H1 (cell line): ENCODE measurements at regions not wholly inside any gene's neighbourhood (a gene's known extent, or its start where the extent isn't known, plus 50 kb on each side); places are given as distances from the start of the nearest gene placed in this dataset.

ENCODE experiments used
- CTCF ChIA-PET: fragments of 300-600 bp; sonication (Branson Sonifier 250); formaldehyde crosslinking; loops from one replicate; lab custom pipeline; 2021; ENCODE audit not compliant: partially characterized antibody; lab: Charles Lee
- POLR2A ChIA-PET: fragments of 300-600 bp; sonication (Branson Sonifier 250); formaldehyde crosslinking; loops from one replicate; lab custom pipeline; 2021; ENCODE audit warnings: inconsistent platforms; ENCODE audit not compliant: partially characterized antibody; lab: Charles Lee
- DNase-seq, 2 experiments: peaks; one replicate each; pipeline versions ENCODE4 v3.0.0 to v3.0.0-alpha.2; 2010 to 2022; ENCODE audit warnings: low spot score in 2 of 2, low read depth in 1 of 2, mixed read lengths in 1 of 2
- FAIRE-seq: peaks from 2 replicates; lab custom pipeline; 2011; peaks lifted over from hg19 to GRCh38; lab: Jason Lieb, UNC
- H2AFZ ChIP-seq: 2 replicates; pipeline ENCODE4 v1.8.1; 2012; ENCODE audit warnings: low read length, inconsistent platforms
- H2AK5ac ChIP-seq: 2 replicates; pipeline ENCODE4 v1.6.1; 2013; ENCODE audit warnings: low read depth, low read length
- H2BK120ac ChIP-seq: replicated peaks from 2 replicates; pipeline ENCODE3; 2013; ENCODE audit warnings: low read depth, low read length, inconsistent platforms
- H2BK12ac ChIP-seq: 2 replicates; pipeline ENCODE4 v1.6.1; 2013; ENCODE audit warnings: low read depth, low read length
- H2BK15ac ChIP-seq: 2 replicates; pipeline ENCODE4 v1.6.1; 2013; ENCODE audit warnings: low read length
- H2BK20ac ChIP-seq: 2 replicates; pipeline ENCODE4 v1.6.1; 2013; ENCODE audit warnings: low read length
- H2BK5ac ChIP-seq: 2 replicates; pipeline ENCODE4 v1.6.1; 2013; ENCODE audit warnings: low read depth, low read length
- H3K14ac ChIP-seq: 2 replicates; pipeline ENCODE4 v1.6.1; 2013; ENCODE audit warnings: inconsistent platforms; ENCODE audit not compliant: insufficient read length
- H3K18ac ChIP-seq: 2 replicates; pipeline ENCODE4 v1.6.1; 2013; ENCODE audit warnings: low read length; ENCODE audit errors: extremely low read depth
- H3K23ac ChIP-seq: 2 replicates; pipeline ENCODE4 v1.6.1; 2013; ENCODE audit warnings: inconsistent platforms; ENCODE audit not compliant: insufficient read length
- H3K23me2 ChIP-seq: 2 replicates; pipeline ENCODE4 v1.6.1; 2013; ENCODE audit warnings: low read depth, low read length
- H3K27ac ChIP-seq: 2 replicates; pipeline ENCODE4 v1.6.1; 2011; ENCODE audit warnings: low read depth, low read length, inconsistent platforms
- H3K27me3 ChIP-seq, 4 experiments: replicated peaks in 1 of 4; 1 replicate in 1 of 4; 2 replicates in 3 of 4; pipeline versions ENCODE4 v1.6.1 to v1.8.1; 2011 to 2013; ENCODE audit warnings: low read length in 3 of 4, mild to moderate bottlenecking in 3 of 4, inconsistent platforms in 2 of 4, mixed read lengths in 2 of 4, moderate library complexity in 1 of 4; ENCODE audit not compliant: control insufficient read depth in 3 of 4, insufficient read depth in 3 of 4; ENCODE audit errors: extremely low read depth in 1 of 4
- H3K36me3 ChIP-seq, 4 experiments: 2 replicates each; pipeline versions ENCODE4 v1.6.1 to v1.8.1; 2011 to 2013; ENCODE audit warnings: mild to moderate bottlenecking in 4 of 4, low read length in 3 of 4, moderate library complexity in 2 of 4, control low read depth in 1 of 4, inconsistent platforms in 1 of 4; ENCODE audit not compliant: insufficient read depth in 4 of 4, control insufficient read depth in 2 of 4
- H3K4ac ChIP-seq: replicated peaks from 2 replicates; pipeline ENCODE3; 2013; ENCODE audit warnings: low read length, low read depth, mixed read lengths, inconsistent platforms; ENCODE audit not compliant: insufficient read length
- H3K4me1 ChIP-seq, 4 experiments: replicated peaks in 1 of 4; 1 replicate in 1 of 4; 2 replicates in 3 of 4; pipeline versions ENCODE4 v1.6.1 to v1.8.1; 2011 to 2013; ENCODE audit warnings: low read length in 3 of 4, inconsistent platforms in 2 of 4, mixed read lengths in 1 of 4; ENCODE audit not compliant: insufficient read depth in 4 of 4, control insufficient read depth in 3 of 4
- H3K4me2 ChIP-seq, 2 experiments: 2 replicates each; pipeline versions ENCODE4 v1.6.1 to v1.8.1; 2011 to 2013; ENCODE audit warnings: low read depth in 2 of 2, low read length in 2 of 2, control low read depth in 1 of 2, inconsistent platforms in 1 of 2, mild to moderate bottlenecking in 1 of 2; ENCODE audit not compliant: insufficient read depth in 1 of 2
- H3K4me3 ChIP-seq, 4 experiments: fragments of 200-600, 300-600 bp in 1 of 4; sonication (generic), shearing (Covaris generic), sonication (Bioruptor Twin) in 1 of 4; 2 replicates each; pipeline versions ENCODE4 v1.5.1 to v1.8.1; 2011 to 2016; ENCODE audit warnings: low read length in 4 of 4, low read depth in 3 of 4, control low read depth in 2 of 4, inconsistent platforms in 2 of 4, mild to moderate bottlenecking in 2 of 4, mixed read lengths in 1 of 4, moderate library complexity in 1 of 4; ENCODE audit not compliant: insufficient read depth in 2 of 4; ENCODE audit errors: extremely low read depth in 1 of 4
- H3K56ac ChIP-seq: replicated peaks from 2 replicates; pipeline ENCODE3; 2013; ENCODE audit warnings: low read depth, mild to moderate bottlenecking, mixed read lengths, low read length, inconsistent platforms; ENCODE audit not compliant: insufficient read length
- H3K79me1 ChIP-seq: 2 replicates; pipeline ENCODE4 v1.6.1; 2013; ENCODE audit warnings: low read depth, low read length, control low read depth
- H3K79me2 ChIP-seq, 2 experiments: 2 replicates each; pipeline versions ENCODE4 v1.6.1 to v1.8.1; 2012 to 2013; ENCODE audit warnings: low read length in 2 of 2, mild to moderate bottlenecking in 2 of 2, inconsistent platforms in 1 of 2; ENCODE audit not compliant: insufficient read depth in 2 of 2, control insufficient read depth in 1 of 2
- H3K9ac ChIP-seq, 4 experiments: replicated peaks in 1 of 4; 1 replicate in 1 of 4; 2 replicates in 3 of 4; pipeline versions ENCODE4 v1.6.1 to v1.8.1; 2011 to 2013; ENCODE audit warnings: low read depth in 3 of 4, low read length in 3 of 4, control low read depth in 2 of 4, mild to moderate bottlenecking in 2 of 4, moderate library complexity in 2 of 4, inconsistent platforms in 1 of 4; ENCODE audit errors: extremely low read depth in 1 of 4
- H3K9me3 ChIP-seq, 2 experiments: 2 replicates each; pipeline versions ENCODE4 v1.6.1 to v1.8.1; 2012 to 2013; ENCODE audit warnings: mild to moderate bottlenecking in 2 of 2, moderate library complexity in 2 of 2, control low read depth in 1 of 2, inconsistent platforms in 1 of 2, low read depth in 1 of 2, low read length in 1 of 2, mixed read lengths in 1 of 2; ENCODE audit not compliant: insufficient read depth in 2 of 2
- H4K20me1 ChIP-seq, 2 experiments: replicated peaks in 1 of 2; 2 replicates each; pipeline versions ENCODE3 to v1.8.1; 2011 to 2013; ENCODE audit warnings: inconsistent platforms in 2 of 2, low read length in 2 of 2, mild to moderate bottlenecking in 1 of 2; ENCODE audit not compliant: insufficient read depth in 2 of 2, control insufficient read depth in 1 of 2
- H4K5ac ChIP-seq: 2 replicates; pipeline ENCODE4 v1.6.1; 2013; ENCODE audit warnings: low read length, low read depth, mixed read lengths, inconsistent platforms; ENCODE audit not compliant: insufficient read length
- H4K8ac ChIP-seq: 2 replicates; pipeline ENCODE4 v1.8.0; 2013; ENCODE audit warnings: mild to moderate bottlenecking, moderate library complexity, low read length, inconsistent platforms; ENCODE audit not compliant: insufficient read depth; ENCODE audit errors: extremely low read depth
- H4K91ac ChIP-seq: replicated peaks from 2 replicates; pipeline ENCODE3; 2013; ENCODE audit warnings: low read length, mixed read lengths, inconsistent platforms; ENCODE audit not compliant: insufficient read length
- CHD7 ChIP-seq: fragments of 300-600 bp; sonication (generic); IDR thresholded peaks from 2 replicates; pipeline ENCODE4 v1.7.1; 2012; ENCODE audit warnings: low read length, moderate library complexity, mild to moderate bottlenecking, inconsistent platforms; ENCODE audit not compliant: insufficient replicate concordance
- POLR2A ChIP-seq, 2 experiments: IDR thresholded peaks; 1 replicate in 1 of 2; 2 replicates in 1 of 2; pipeline ENCODE4 v1.6.1; 2011; ENCODE audit warnings: low read depth in 2 of 2, low read length in 2 of 2, mild to moderate bottlenecking in 2 of 2; ENCODE audit errors: control extremely low read depth in 1 of 2

DNA sequence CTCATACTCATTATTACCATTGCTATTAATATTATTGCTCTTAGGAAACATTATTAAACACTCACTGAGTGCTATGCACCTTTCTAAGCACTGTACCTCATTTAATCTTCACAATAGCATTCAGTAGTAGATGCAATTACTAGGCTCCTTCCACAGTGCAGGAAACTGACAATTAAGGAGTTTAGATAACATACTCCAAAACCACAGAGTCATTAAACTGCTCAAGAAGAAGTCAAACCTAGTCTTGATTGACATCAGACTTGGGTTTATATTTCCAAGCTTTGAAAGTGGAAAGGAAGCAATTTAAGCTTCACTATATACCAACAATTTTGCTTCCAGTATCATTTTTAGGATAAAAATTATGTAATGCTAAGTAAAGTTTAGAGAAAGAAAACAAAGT, 490.1 kb upstream of the ARRDC4 start:
- Histone ChIP-seq H3K4me3 (no peak overlapping the region), H3K56ac (no peak overlapping the region), H2BK20ac (no peak overlapping the region), H4K91ac (no peak overlapping the region), H2BK12ac (no peak overlapping the region), H4K8ac (no peak overlapping the region), H3K27me3 (no peaks in the 10 kb centered on the region), H3K4me1 (no peaks in the 10 kb centered on the region), H3K18ac (no peak overlapping the region), H3K9me3 (no peaks in the 10 kb centered on the region), H3K79me2 (no peaks in the 10 kb centered on the region), H3K23ac (no peak overlapping the region), H2BK5ac (no peak overlapping the region), H2BK15ac (no peak overlapping the region), H2BK120ac (no peak overlapping the region), H3K79me1 (no peaks in the 10 kb centered on the region), H3K27ac (no peak overlapping the region), H3K23me2 (no peaks in the 10 kb centered on the region), H3K4ac (no peak overlapping the region), H2AFZ (no peak overlapping the region), H3K14ac (no peak overlapping the region), H3K4me2 (no peak overlapping the region), H3K36me3 (no peaks in the 10 kb centered on the region), H2AK5ac (no peak overlapping the region), H3K9ac (no peak overlapping the region), H4K20me1 (no peaks in the 10 kb centered on the region), H4K5ac (no peak overlapping the region)
- POLR2A ChIA-PET, result no interaction called here
- CTCF ChIA-PET, result no interaction called here
- FAIRE-seq, result no peak
- DNase-seq, result no peak
- TF ChIP-seq CHD7, result no peak
- no peak for TF ChIP-seq POLR2A (IDR thresholded peaks at IDR 0.05; ENCODE audit: control extremely low read depth in 1 of 2, low read depth in 2 of 2, low read length in 2 of 2)
